ENCODE measurements at regions not wholly inside any gene's neighbourhood (a gene's known extent, or its start where the extent isn't known, plus 50 kb on each side); places are given as distances from the start of the nearest gene placed in this dataset.
"Not testable (repeated sequence)": the region's sequence is repeated elsewhere in the genome, so short reads cannot be mapped to it uniquely, and the experiment has no call there.

DNA sequence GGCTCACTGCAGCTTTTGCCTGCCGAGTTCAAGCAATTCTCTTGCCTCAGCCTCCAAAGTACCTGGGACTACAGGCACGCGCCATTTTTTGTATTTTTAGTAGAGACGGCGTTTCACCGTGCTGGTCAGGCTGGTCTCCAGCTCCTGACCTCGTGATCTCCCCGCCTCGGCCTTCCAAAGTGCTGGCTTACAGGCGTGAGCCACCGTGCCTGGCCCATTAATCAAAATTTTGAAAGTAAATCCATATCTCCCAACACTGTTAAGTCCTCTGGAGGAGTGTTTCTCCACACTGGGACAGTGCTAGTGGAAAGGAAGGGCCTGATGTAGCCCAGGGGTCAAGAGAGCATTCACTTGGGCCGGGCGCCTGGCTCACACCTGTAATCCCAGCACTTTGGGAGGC lies 644.6 kb downstream of the SH2D4B start:
- no peak for DNase-seq
- intact Hi-C loops (cut with micrococcal nuclease), result no loop called here
- H3K27me3 ChIP-seq (ENCODE audit: low read depth), result no peaks in the 10 kb centered on the region
- H3K36me3 ChIP-seq, result no peaks in the 10 kb centered on the region
- no peaks in the 10 kb centered on the region for H3K4me1 ChIP-seq
- no peak overlapping the region for H3K27ac ChIP-seq (replicated peaks)
- H3K9me3 ChIP-seq (replicated peaks), result peaks cover 26% of the 10 kb centered on the region
- TF ChIP-seq, protein P1, sequence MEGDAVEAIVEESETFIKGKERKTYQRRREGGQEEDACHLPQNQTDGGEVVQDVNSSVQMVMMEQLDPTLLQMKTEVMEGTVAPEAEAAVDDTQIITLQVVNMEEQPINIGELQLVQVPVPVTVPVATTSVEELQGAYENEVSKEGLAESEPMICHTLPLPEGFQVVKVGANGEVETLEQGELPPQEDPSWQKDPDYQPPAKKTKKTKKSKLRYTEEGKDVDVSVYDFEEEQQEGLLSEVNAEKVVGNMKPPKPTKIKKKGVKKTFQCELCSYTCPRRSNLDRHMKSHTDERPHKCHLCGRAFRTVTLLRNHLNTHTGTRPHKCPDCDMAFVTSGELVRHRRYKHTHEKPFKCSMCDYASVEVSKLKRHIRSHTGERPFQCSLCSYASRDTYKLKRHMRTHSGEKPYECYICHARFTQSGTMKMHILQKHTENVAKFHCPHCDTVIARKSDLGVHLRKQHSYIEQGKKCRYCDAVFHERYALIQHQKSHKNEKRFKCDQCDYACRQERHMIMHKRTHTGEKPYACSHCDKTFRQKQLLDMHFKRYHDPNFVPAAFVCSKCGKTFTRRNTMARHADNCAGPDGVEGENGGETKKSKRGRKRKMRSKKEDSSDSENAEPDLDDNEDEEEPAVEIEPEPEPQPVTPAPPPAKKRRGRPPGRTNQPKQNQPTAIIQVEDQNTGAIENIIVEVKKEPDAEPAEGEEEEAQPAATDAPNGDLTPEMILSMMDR (IDR thresholded peaks at IDR 0.05; ENCODE audit: borderline replicate concordance), result no peak
- H3K4me3 ChIP-seq, result no peak overlapping the region

GRCh38 chr10:81192221-81192788 lies 654.6 kb downstream of the SH2D4B start:
- TF ChIP-seq, protein P1 (IDR thresholded peaks at IDR 0.05; ENCODE audit: borderline replicate concordance), result no peak
- intact Hi-C loops (cut with micrococcal nuclease), result no loop called here
- no peak for DNase-seq

GRCh38 chr10:81200801-81201200 lies 663.1 kb downstream of the SH2D4B start:
- DNase-seq, result no peak
- intact Hi-C loops (cut with micrococcal nuclease), result no loop called here
- TF ChIP-seq, protein P1 (IDR thresholded peaks at IDR 0.05; ENCODE audit: borderline replicate concordance), result no peak
- Histone ChIP-seq H3K4me1 (no peaks in the 10 kb centered on the region), H3K36me3 (no peaks in the 10 kb centered on the region), H3K27ac (replicated peaks) (no peak overlapping the region), H3K4me3 (no peak overlapping the region), H3K9me3 (replicated peaks) (no peaks in the 10 kb centered on the region), H3K27me3 (ENCODE audit: low read depth) (no peaks in the 10 kb centered on the region)

More at GRCh38 chr10:81192221-81192788, 654.6 kb downstream of the SH2D4B start:
- no peaks in the 10 kb centered on the region for H3K27me3 ChIP-seq (ENCODE audit: low read depth)
- H3K9me3 ChIP-seq (replicated peaks), result no peaks in the 10 kb centered on the region
- no peak overlapping the region for H3K27ac ChIP-seq (replicated peaks)
- no peaks in the 10 kb centered on the region for H3K4me1 ChIP-seq
- H3K4me3 ChIP-seq, result no peak overlapping the region
- H3K36me3 ChIP-seq, result no peaks in the 10 kb centered on the region

GRCh38 chr10:81207359-81207758 lies 667.6 kb upstream of the NRG3 start:
- H3K27ac ChIP-seq (replicated peaks); H3K4me3 ChIP-seq; H3K36me3 ChIP-seq; intact Hi-C loops (cut with micrococcal nuclease); H3K4me1 ChIP-seq; DNase-seq; H3K27me3 ChIP-seq (ENCODE audit: low read depth); H3K9me3 ChIP-seq (replicated peaks): not testable (repeated sequence)

DNA sequence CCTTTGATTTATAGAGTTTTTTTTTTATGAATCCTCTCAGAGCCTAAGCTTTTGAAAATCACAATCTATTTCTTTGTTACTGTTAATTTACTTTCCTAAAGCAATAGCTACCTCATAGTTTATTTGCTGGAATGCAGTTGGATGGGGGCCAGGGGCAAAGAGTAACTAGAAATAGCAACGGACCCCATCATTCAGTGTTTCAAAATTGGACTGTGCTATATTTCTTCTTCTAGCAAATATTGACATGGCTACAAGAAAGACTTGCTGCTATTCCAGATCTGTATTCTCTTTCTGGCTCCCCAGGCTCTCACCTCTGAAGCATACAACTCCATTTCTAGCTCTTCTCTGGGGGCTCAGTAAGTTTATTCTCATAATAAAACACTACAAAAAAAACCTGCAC lies 661.6 kb upstream of the NRG3 start:
- Histone ChIP-seq H3K36me3 (no peaks in the 10 kb centered on the region), H3K27ac (replicated peaks) (no peak overlapping the region), H3K4me3 (no peak overlapping the region), H3K9me3 (replicated peaks) (no peaks in the 10 kb centered on the region), H3K27me3 (ENCODE audit: low read depth) (no peaks in the 10 kb centered on the region), H3K4me1 (no peaks in the 10 kb centered on the region)
- intact Hi-C loops (cut with micrococcal nuclease), result no loop called here
- TF ChIP-seq, protein P1 (IDR thresholded peaks at IDR 0.05; ENCODE audit: borderline replicate concordance), result no peak
- DNase-seq, result no peak

DNA sequence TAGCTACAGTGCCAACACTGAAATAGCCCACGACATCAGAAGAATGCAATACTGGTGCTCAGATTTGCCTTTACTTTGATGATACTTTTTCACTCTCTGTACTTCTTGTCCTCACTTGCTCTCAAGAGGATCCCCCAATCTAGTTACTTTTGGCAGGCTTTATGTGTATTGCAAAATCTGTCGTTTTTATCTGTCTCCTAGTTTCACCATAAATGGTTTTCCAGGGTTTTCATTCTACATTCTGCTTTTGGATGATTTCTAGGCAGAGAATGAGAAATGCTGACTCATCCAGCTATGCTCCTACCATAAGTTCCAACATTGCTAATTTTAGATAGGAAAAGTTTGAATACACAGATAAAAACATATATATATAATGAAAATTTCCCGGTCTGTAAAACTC lies 659.5 kb upstream of the NRG3 start:
- no peak overlapping the region for H3K4me3 ChIP-seq
- intact Hi-C loops (cut with micrococcal nuclease), result no loop called here

More for the DNA sequence above, 659.5 kb upstream of the NRG3 start:
- Histone ChIP-seq H3K9me3 (replicated peaks) (no peaks in the 10 kb centered on the region), H3K4me1 (no peaks in the 10 kb centered on the region), H3K36me3 (no peaks in the 10 kb centered on the region), H3K27ac (replicated peaks) (no peak overlapping the region), H3K27me3 (ENCODE audit: low read depth) (no peaks in the 10 kb centered on the region)
- TF ChIP-seq, protein P1 (IDR thresholded peaks at IDR 0.05; ENCODE audit: borderline replicate concordance), result no peak
- DNase-seq, result no peak
